HUDEP-2 (cell line): ENCODE measurements at regions not wholly inside any gene's neighbourhood (a gene's known extent, or its start where the extent isn't known, plus 50 kb on each side); places are given as distances from the start of the nearest gene placed in this dataset.

ENCODE experiments used
- DNase-seq, 76 experiments: peaks; one replicate each; lab custom pipeline; 2025; ENCODE audit not compliant: unreplicated experiment in 76 of 76; lab: John Stamatoyannopoulos, UW

DNA sequence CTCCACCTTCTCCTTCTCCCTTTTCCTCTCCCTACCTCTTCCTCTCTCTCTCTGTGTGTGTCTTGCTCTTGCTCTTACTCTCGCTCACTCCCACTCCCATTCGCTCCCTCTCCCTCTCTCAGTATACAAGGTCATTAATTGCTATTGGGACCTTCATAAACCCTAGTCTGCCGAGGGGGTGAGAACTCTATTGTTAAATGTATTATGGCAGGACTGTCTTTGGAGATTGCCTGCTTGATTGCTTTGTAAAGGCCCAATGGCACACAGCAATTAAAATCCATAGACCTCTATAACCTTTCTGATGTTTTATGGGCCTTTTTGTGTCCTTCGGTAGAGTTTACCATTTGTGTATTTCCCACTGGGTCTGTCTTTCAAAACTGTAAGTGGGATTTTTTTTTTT is 465.9 kb downstream of the ANXA1 start:
- DNase-seq, result no peak

DNA sequence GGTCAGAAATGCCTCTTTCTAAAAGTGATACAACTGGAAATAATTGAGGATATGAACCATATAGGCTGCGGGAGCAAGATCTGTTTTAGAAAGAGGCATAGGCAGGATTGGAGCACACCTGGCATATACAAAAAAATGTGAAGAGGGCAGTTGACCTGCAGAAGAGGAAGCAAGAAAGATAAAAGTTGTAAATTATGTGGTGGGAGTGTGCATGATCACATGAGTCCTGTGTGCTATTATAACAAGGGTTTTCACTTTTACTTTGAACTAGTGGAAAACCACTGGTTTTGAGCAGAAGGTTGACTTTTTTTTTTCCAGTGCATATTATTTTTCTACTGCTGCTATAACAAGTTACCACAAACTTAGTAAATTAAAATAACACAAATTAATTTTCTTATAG is 489.3 kb downstream of the ANXA1 start:
- DNase-seq, result no peak

DNA sequence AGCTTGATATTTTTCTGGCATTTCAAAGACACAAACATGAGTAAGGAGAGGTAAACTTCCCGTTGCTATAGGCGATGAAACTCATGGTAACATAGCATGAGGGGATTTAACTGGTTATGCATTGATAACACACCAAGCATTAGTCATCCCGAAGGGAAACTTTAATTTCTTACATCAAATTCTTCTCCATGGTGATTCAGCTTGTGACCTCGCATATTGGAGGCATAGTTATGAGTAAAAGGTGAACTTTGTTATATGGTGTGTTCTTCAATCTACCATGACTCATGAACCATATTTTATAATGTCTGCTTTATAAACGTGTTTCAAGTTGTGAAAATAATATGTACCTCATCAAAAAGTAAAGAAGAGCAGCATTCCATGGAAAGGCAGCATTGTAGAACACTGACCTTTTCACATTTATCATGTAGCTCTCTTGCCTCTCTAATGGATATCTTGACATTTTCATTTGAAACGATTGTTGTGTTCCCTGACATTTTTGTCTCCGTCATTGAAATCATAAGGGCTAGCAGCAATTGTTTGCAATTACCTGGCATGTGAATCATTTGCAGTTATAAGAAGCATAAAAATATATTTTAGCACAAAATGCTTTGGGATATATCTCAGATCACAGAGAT is 491.8 kb downstream of the ANXA1 start:
- no peak for DNase-seq

DNA sequence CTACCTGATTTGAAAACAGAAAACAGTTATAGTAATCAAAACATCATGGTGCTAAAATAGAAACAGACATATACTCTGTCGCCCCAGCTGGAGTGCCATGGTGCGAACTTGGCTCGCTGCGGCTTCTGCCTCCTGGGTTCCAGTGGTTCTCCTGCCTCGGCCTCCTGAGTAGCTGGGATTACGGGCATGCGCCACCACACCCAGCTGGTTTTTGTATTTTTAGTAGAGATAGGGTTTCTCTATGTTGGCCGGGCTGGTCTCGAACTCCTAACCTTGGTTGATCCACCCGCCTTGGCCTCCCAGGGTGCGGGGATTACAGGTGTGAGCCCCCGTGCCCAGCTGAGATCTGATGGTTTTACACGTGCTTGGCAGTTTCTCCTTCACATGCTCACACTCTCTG is 495.9 kb downstream of the ANXA1 start:
- no peak for DNase-seq

GRCh38 chr9:73649552-73649951 is 497.9 kb downstream of the ANXA1 start:
- DNase-seq, result no peak

GRCh38 chr9:73655363-73655762 is 503.7 kb downstream of the ANXA1 start:
- no peak for DNase-seq

- DNase-seq, result no peak
These were observed 504.2 kb downstream of the ANXA1 start for GRCh38 chr9:73655831-73656230.

DNA sequence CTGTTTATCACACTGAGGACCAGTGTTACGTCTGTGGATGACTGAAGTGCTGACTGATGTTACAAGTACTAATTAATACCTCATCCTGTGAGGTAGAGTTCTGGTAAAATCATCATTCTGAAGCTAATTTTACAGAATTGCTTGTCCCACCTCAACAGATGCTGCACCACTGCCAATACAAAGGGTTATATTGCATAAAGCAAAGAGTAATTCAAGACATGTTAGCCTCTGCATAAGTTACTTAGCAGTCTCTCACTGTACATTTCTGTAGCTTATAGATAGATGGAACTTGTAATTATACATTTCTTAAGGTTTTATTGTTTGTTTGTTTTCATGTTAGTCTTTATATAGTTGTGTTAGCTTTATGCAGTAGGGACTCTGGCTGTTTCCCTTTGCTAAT is 513.6 kb downstream of the ANXA1 start:
- DNase-seq, result no peak

DNA sequence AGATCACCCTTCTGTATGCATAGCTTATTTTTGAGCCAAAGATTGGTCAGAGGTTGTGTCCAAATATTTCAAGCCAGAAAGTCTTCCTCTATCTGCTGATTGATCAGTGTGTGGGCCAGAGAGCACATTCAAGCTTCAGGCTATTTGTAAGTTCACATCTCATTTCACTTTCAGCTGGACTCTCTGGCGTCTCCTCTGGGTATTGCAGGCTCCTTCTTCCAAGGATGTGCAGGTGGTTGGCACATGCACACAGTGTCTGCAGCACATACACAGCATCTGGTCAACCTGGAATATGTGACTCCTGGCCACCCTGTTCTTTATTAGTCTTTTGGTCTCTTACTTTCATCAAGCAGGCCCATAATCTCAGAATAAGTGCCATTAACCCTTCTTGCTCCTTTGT is 516.1 kb downstream of the ANXA1 start:
- DNase-seq, result peak in 1 of 76 experiments; percentile 11

DNA sequence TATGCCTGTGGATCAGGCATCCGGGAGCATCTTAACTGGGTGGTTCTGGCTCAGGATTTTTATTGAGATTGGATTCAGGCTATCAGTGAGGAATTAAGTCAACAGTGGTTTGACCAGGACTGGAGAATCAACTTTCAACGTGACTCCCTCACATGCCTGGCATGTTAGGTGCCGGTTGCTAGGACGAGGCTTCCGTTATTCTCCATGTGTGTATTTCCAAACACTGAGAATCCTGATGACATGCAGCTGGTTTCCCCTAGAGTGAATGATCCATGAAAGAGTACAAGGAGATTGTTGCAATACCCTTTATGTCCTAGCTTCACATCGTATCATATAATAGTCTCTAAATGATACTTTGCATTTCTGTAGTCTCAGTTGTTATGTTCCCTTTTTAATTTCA is 529.2 kb downstream of the ANXA1 start:
- no peak for DNase-seq

GRCh38 chr9:73682789-73683188 is 531.1 kb downstream of the ANXA1 start:
- DNase-seq, result no peak

DNA sequence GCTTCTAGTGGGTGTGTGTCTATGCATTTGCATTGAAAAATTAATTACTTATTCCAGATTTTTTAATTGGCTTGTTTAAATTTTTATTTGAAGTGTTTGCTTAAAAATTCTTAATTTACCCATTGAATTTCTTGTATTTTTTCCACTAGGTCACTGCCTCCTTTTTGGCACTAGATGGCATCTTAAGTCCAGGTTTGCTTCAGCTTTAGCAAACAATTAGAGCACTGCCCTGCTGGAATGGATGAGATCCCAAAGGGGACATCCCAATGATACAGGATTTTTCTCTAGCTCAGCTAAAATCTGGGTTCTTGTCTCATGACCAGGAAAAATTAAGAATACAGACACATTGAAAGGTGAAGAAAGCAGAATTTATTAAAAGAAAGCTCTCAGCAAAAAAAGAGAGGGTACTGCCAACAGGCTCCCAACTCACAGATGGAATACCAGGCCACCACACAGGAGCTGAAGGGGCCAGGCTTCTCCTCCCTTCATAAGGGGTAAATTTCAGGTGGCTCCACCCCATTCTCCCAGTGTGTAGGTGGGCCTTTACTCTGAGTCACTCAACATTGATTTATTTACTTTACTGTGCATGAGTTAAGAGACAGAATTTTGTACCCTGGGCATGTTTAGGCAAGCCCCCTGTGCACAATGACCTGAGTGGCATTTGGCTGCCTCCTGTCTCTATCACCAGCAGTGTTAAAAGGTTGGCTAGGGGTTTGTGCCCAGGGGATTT is 532.4 kb downstream of the ANXA1 start:
- DNase-seq, result peak in 8 of 76 experiments; percentile 2 to 40 (median 14)

DNA sequence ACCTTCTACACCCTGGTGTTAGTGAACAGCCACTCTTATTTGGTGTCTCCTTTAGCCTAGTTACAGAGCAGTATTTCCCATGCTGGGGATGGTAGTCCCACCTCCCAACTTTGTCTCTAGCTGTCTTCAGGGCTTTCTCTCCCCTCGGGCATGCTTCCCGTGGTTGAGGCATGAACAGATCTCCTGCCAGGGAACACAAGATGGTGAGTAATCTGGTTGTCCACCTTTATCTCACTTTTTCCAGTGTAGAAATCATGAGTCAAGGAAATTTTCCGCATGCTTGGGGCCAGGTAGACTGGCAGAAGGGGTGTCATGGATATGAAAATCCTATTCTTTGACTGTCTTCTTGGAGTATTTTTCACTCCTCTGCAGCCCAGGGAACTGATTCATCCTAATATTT is 532.9 kb downstream of the ANXA1 start:
- no peak for DNase-seq

DNA sequence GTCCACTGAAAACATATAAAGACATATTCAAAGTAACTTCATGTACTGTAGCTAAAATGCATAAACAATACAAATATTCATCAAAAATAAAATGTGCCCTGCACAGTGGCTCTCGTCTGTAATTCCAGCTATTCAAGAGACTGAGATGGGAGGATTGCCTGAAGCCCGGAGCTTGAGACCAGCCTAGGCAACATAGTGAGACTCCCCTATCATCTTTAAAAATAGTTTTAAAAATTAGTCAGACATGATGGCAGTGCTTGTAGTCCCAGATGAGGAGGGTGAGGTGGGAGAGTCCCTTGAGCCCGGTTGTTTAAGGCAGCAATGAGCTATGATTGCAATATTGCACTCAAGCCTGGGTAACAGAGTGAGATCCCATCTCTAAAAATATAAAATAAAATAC is 534.1 kb downstream of the ANXA1 start:
- no peak for DNase-seq

DNA sequence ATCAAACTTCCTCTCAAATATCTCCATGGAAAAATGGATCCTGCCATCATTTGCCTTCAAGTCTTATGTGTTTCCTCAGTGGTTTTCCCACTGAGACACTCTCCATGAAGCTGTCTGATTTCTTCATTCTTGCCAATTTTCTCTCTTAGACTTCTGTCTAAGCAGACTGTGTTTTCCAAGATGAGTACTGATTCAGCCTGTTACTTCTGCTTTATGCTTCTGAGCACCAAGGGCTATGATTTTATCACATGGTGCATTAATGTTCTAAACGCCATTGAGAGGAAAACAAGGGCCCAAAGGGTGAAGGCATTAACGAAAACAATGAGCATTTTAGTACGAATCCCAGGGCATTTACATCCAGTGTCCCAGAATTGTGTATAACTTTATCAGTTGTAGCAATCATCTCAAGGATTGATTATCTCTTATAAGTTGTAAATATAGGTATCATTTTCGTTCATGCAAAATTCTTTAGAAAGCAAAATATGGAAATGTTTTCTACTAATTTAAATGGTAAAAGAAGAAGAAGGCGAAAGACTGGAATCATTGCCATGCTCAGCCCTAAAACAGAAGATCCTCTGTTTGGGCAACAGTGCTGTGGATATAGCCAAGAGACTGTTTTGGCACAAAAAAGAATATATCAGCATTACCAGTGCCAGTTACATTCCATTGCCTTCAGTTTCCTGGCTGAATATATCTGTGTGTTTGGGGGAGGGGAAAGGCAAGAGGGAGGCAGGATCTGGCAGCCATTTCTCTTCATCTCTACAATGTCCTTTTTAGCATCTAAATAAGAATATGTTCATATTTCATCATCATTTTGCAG is 537.6 kb downstream of the ANXA1 start:
- DNase-seq, result no peak

DNA sequence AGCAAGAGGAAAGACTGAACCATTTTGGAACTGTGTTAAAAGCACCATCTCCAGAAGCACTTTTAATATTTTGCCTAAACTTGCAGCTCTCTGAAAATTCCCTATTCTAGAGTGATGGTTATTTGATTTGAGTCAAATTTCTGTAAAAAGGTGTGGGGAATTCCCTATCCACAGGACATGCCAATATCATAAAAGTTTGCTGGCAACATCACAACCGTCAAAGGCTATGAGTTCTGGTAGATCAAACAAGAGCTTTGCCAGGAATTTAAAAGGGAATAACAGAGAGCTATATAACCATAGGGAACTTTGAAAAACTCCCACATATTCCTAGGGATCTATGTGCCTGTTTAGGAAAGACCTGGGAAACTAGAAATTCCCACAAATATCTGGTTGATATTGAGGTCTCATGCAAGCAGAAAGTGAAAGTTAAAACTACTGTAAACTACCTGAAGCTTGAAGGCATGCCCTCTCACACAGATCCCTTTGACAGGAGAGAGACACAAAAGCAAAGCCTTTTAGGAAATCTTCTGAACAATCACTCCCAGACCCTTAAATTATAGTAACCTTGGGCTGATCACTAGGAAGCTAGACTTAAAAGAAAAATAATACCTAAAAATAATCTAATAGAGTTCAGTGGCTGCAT is 549.9 kb downstream of the ANXA1 start:
- DNase-seq, result no peak

- DNase-seq, result no peak
These were observed 562.6 kb downstream of the ANXA1 start for GRCh38 chr9:73714294-73714693.

DNA sequence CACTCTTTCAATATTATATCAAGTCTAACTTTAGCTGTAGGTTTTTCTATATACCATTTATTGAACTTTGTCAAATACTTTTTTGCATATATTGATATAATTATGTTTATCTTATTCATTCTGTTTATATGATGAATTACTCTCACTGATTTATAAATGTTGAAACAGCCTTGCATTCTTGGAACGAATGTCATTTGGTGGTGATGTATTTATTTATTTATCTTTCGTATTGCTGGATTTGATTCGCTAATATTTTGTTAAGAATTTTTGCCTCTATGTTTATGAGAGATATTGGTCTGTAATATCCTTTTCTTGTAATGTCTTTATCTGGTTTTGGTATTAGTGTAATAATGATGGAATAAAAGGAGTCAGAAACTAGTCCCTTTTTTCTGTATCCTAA is 563.9 kb downstream of the ANXA1 start:
- no peak for DNase-seq

GRCh38 chr9:73719660-73720059 is 568.0 kb downstream of the ANXA1 start:
- DNase-seq, result no peak

- DNase-seq, result no peak
These were observed 568.9 kb downstream of the ANXA1 start for GRCh38 chr9:73720601-73721000.

- DNase-seq, result no peak
These were observed 584.6 kb downstream of the ANXA1 start for GRCh38 chr9:73736270-73736669.
